ENCODE measurements at regions not wholly inside any gene's neighbourhood (a gene's known extent, or its start where the extent isn't known, plus 50 kb on each side); places are given as distances from the start of the nearest gene placed in this dataset.
"Not testable (repeated sequence)": the region's sequence is repeated elsewhere in the genome, so short reads cannot be mapped to it uniquely, and the experiment has no call there.

- TF ChIP-seq EWSR1 (IDR thresholded peaks at IDR 0.05; ENCODE audit: borderline replicate concordance, low read depth, partially characterized antibody); CEBPB (tag; IDR thresholded peaks at IDR 0.05); NFYB (IDR thresholded peaks at IDR 0.05; ENCODE audit: extremely low read depth, insufficient read length); L3MBTL2 (IDR thresholded peaks at IDR 0.05); PHF21A (IDR thresholded peaks at IDR 0.05; ENCODE audit: borderline replicate concordance, low read depth); ASH1L (IDR thresholded peaks at IDR 0.05; ENCODE audit: borderline replicate concordance, low read depth, partially characterized antibody): not testable (repeated sequence)
- TF ChIP-seq, protein P1, sequence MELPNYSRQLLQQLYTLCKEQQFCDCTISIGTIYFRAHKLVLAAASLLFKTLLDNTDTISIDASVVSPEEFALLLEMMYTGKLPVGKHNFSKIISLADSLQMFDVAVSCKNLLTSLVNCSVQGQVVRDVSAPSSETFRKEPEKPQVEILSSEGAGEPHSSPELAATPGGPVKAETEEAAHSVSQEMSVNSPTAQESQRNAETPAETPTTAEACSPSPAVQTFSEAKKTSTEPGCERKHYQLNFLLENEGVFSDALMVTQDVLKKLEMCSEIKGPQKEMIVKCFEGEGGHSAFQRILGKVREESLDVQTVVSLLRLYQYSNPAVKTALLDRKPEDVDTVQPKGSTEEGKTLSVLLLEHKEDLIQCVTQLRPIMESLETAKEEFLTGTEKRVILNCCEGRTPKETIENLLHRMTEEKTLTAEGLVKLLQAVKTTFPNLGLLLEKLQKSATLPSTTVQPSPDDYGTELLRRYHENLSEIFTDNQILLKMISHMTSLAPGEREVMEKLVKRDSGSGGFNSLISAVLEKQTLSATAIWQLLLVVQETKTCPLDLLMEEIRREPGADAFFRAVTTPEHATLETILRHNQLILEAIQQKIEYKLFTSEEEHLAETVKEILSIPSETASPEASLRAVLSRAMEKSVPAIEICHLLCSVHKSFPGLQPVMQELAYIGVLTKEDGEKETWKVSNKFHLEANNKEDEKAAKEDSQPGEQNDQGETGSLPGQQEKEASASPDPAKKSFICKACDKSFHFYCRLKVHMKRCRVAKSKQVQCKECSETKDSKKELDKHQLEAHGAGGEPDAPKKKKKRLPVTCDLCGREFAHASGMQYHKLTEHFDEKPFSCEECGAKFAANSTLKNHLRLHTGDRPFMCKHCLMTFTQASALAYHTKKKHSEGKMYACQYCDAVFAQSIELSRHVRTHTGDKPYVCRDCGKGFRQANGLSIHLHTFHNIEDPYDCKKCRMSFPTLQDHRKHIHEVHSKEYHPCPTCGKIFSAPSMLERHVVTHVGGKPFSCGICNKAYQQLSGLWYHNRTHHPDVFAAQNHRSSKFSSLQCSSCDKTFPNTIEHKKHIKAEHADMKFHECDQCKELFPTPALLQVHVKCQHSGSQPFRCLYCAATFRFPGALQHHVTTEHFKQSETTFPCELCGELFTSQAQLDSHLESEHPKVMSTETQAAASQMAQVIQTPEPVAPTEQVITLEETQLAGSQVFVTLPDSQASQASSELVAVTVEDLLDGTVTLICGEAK (IDR thresholded peaks at IDR 0.05) = not testable (repeated sequence)
- TF ChIP-seq, protein P1 (CRISPR knock-in tag; IDR thresholded peaks at IDR 0.05) = not testable (repeated sequence)
These were observed 101.7 kb upstream of the NIPA1 start for GRCh38 chr15:22684786-22685185.

All from K562 (cell line).